ENCODE measurements at regions not wholly inside any gene's neighbourhood (a gene's known extent, or its start where the extent isn't known, plus 50 kb on each side); places are given as distances from the start of the nearest gene placed in this dataset.

- TF ChIP-seq SIN3A (IDR thresholded peaks at IDR 0.05; ENCODE audit: borderline replicate concordance, insufficient read depth, low read depth, low read length) (no peak), POLR2AphosphoS5 (IDR thresholded peaks at IDR 0.05; ENCODE audit: low read depth, low read length) (no peak), TCF7L2 (IDR thresholded peaks at IDR 0.05; ENCODE audit: low read depth, low read length) (no peak)
- TF ChIP-seq, protein P1, sequence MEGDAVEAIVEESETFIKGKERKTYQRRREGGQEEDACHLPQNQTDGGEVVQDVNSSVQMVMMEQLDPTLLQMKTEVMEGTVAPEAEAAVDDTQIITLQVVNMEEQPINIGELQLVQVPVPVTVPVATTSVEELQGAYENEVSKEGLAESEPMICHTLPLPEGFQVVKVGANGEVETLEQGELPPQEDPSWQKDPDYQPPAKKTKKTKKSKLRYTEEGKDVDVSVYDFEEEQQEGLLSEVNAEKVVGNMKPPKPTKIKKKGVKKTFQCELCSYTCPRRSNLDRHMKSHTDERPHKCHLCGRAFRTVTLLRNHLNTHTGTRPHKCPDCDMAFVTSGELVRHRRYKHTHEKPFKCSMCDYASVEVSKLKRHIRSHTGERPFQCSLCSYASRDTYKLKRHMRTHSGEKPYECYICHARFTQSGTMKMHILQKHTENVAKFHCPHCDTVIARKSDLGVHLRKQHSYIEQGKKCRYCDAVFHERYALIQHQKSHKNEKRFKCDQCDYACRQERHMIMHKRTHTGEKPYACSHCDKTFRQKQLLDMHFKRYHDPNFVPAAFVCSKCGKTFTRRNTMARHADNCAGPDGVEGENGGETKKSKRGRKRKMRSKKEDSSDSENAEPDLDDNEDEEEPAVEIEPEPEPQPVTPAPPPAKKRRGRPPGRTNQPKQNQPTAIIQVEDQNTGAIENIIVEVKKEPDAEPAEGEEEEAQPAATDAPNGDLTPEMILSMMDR (IDR thresholded peaks at IDR 0.05): no peak
- TF ChIP-seq, protein P2, sequence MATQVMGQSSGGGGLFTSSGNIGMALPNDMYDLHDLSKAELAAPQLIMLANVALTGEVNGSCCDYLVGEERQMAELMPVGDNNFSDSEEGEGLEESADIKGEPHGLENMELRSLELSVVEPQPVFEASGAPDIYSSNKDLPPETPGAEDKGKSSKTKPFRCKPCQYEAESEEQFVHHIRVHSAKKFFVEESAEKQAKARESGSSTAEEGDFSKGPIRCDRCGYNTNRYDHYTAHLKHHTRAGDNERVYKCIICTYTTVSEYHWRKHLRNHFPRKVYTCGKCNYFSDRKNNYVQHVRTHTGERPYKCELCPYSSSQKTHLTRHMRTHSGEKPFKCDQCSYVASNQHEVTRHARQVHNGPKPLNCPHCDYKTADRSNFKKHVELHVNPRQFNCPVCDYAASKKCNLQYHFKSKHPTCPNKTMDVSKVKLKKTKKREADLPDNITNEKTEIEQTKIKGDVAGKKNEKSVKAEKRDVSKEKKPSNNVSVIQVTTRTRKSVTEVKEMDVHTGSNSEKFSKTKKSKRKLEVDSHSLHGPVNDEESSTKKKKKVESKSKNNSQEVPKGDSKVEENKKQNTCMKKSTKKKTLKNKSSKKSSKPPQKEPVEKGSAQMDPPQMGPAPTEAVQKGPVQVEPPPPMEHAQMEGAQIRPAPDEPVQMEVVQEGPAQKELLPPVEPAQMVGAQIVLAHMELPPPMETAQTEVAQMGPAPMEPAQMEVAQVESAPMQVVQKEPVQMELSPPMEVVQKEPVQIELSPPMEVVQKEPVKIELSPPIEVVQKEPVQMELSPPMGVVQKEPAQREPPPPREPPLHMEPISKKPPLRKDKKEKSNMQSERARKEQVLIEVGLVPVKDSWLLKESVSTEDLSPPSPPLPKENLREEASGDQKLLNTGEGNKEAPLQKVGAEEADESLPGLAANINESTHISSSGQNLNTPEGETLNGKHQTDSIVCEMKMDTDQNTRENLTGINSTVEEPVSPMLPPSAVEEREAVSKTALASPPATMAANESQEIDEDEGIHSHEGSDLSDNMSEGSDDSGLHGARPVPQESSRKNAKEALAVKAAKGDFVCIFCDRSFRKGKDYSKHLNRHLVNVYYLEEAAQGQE (IDR thresholded peaks at IDR 0.05; ENCODE audit: insufficient read depth in 1 of 2, low read depth in 2 of 2, low read length in 1 of 2): no peak
- CTCF ChIA-PET: no interaction called here
- H3K9me3 ChIP-seq (ENCODE audit: control insufficient read depth, insufficient read depth, low read depth, low read length): no peaks in the 10 kb centered on the region
- no peak for DNase-seq (ENCODE audit: low read depth, low spot score)
- intact Hi-C loops (cut with micrococcal nuclease; ENCODE audit: unreplicated experiment) (no loop called here), in situ Hi-C loops (cut with HindIII; ENCODE audit: low pct_unique_long_range_greater_than_20kb, low sequenced_read_pairs) (no loop called here)
- no TSS peak for BruUV-seq (replicated peaks)
- no peaks in the 10 kb centered on the region for H3K4me1 ChIP-seq (ENCODE audit: control insufficient read depth, insufficient read depth, low read length)
- no peak overlapping the region for H3K4me3 ChIP-seq (ENCODE audit: low read depth in 2 of 2, low read length in 2 of 2)
- ATAC-seq: no peak
- H3K36me3 ChIP-seq (ENCODE audit: control insufficient read depth, insufficient read depth, low read length): no peaks in the 10 kb centered on the region
- no peaks in the 10 kb centered on the region for H3K27me3 ChIP-seq (ENCODE audit: control insufficient read depth, insufficient read depth, low read length)
- H3K27ac ChIP-seq (ENCODE audit: low read length): no peak overlapping the region
- POLR2A ChIA-PET: no interaction called here
Measured at GRCh38 chr3:166743481-166744134, 636.5 kb downstream of the ZBBX start.

GRCh38 chr3:166734734-166735133 is 645.4 kb downstream of the ZBBX start:
- Histone ChIP-seq H3K27me3 (ENCODE audit: control insufficient read depth, insufficient read depth, low read length) (no peaks in the 10 kb centered on the region), H3K4me3 (ENCODE audit: low read depth in 2 of 2, low read length in 2 of 2) (no peak overlapping the region), H3K4me1 (ENCODE audit: control insufficient read depth, insufficient read depth, low read length) (no peaks in the 10 kb centered on the region), H3K27ac (ENCODE audit: low read length) (no peak overlapping the region), H3K9me3 (ENCODE audit: control insufficient read depth, insufficient read depth, low read depth, low read length) (no peaks in the 10 kb centered on the region), H3K36me3 (ENCODE audit: control insufficient read depth, insufficient read depth, low read length) (no peaks in the 10 kb centered on the region)
- ChIA-PET CTCF (no interaction called here), POLR2A (no interaction called here)
- BruUV-seq (replicated peaks): no TSS peak
- TF ChIP-seq, protein P2 (IDR thresholded peaks at IDR 0.05; ENCODE audit: insufficient read depth in 1 of 2, low read depth in 2 of 2, low read length in 1 of 2): no peak
- TF ChIP-seq SIN3A (IDR thresholded peaks at IDR 0.05; ENCODE audit: borderline replicate concordance, insufficient read depth, low read depth, low read length): no peak
- TF ChIP-seq POLR2AphosphoS5 (IDR thresholded peaks at IDR 0.05; ENCODE audit: low read depth, low read length): no peak
- no peak for TF ChIP-seq TCF7L2 (IDR thresholded peaks at IDR 0.05; ENCODE audit: low read depth, low read length)
- TF ChIP-seq, protein P1 (IDR thresholded peaks at IDR 0.05): no peak
- ATAC-seq (no peak), DNase-seq (ENCODE audit: low read depth, low spot score) (no peak)
- intact Hi-C loops (cut with micrococcal nuclease; ENCODE audit: unreplicated experiment) (no loop called here), in situ Hi-C loops (cut with HindIII; ENCODE audit: low pct_unique_long_range_greater_than_20kb, low sequenced_read_pairs) (no loop called here)
